ENCODE measurements at regions not wholly inside any gene's neighbourhood (a gene's known extent, or its start where the extent isn't known, plus 50 kb on each side); places are given as distances from the start of the nearest gene placed in this dataset.

- H3K4me3 ChIP-seq (ENCODE audit: low read length), result no peak overlapping the region
- no peak for DNase-seq (ENCODE audit: low read depth, low spot score)
Measured at GRCh38 chr4:24260133-24260715, 324.1 kb downstream of the DHX15 start.

DNA sequence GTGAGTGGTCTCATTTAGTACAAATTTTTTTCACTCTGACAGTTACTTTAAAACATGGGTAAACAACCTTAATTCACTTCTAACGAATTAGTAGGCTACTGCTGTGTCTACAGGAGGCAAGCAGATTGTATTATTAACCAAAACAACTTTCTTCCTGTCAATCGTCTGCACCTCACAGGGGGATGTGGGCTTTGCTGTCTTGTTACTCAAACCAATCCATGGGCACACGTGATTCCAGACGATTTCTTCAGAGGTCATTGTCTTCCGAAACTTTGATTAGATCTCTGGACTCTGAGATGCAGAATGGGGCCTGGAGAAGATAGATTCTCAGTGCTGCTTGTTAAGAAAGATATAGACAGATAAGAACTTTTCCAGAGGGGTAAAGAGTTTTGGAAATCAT lies 327.8 kb downstream of the DHX15 start:
- H3K4me3 ChIP-seq (ENCODE audit: low read length), result no peak overlapping the region
- DNase-seq (ENCODE audit: low read depth, low spot score), result no peak

- DNase-seq (ENCODE audit: low read depth, low spot score), result no peak
- no peak overlapping the region for H3K4me3 ChIP-seq (ENCODE audit: low read length)
Measured at GRCh38 chr4:24256066-24256465, 328.3 kb downstream of the DHX15 start.

GRCh38 chr4:24252121-24252520 lies 332.2 kb downstream of the DHX15 start:
- H3K4me3 ChIP-seq (ENCODE audit: low read length), result no peak overlapping the region
- no peak for DNase-seq (ENCODE audit: low read depth, low spot score)

GRCh38 chr4:24251589-24251988 lies 332.8 kb downstream of the DHX15 start:
- DNase-seq (ENCODE audit: low read depth, low spot score), result no peak
- H3K4me3 ChIP-seq (ENCODE audit: low read length), result no peak overlapping the region

- no peak overlapping the region for H3K4me3 ChIP-seq (ENCODE audit: low read length)
- no peak for DNase-seq (ENCODE audit: low read depth, low spot score)
Measured at GRCh38 chr4:24249972-24250371, 334.4 kb downstream of the DHX15 start.

GRCh38 chr4:24248674-24249630 lies 335.4 kb downstream of the DHX15 start:
- DNase-seq (ENCODE audit: low read depth, low spot score), result no peak

GRCh38 chr4:24245491-24245820 lies 338.9 kb downstream of the DHX15 start:
- no peak for DNase-seq (ENCODE audit: low read depth, low spot score)
- H3K4me3 ChIP-seq (ENCODE audit: low read length), result no peak overlapping the region

More at GRCh38 chr4:24248674-24249630, 335.4 kb downstream of the DHX15 start:
- H3K4me3 ChIP-seq (ENCODE audit: low read length), result no peak overlapping the region

DNA sequence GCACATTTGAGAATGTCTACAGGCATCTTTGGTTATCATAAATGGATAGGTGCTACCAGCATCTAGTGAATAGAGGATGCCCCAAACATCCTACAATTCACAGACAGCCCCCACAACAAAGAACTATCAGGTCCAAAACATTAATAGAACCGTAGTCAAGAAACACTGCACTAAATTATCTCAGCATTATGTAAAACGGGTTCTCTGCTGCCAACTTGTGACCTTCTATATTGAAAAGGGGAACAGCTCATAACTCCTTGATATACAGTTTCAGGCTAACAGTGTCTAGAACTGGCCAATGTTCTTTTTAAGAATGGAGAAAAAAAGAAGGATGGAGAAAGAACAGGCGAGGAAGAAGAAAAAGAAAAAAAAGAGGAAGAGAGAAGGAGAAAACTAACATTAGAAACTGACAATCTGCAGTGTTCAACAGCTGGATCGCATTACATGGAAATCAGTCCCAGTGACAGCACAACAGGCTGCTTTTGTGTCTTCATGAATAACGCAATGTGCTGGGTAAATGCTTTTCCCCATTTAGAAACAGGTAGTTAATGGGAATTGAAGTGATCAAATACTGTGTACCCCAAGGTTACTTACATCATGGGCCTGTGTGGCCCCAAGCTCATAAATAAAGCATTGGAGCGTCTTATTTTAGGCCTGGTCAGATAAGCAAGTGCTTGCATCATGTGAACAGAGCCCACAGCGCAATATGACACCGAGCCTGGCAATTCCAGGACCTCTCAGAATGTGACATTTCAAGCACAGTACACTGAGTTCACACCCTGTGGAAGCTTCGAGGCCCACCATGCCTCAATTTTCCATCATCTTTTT lies 339.5 kb downstream of the DHX15 start:
- no peak overlapping the region for H3K4me3 ChIP-seq (ENCODE audit: low read length)
- DNase-seq (ENCODE audit: low read depth, low spot score), result no peak

GRCh38 chr4:24243641-24244040 lies 340.7 kb downstream of the DHX15 start:
- no peak for DNase-seq (ENCODE audit: low read depth, low spot score)
- H3K4me3 ChIP-seq (ENCODE audit: low read length), result no peak overlapping the region

DNA sequence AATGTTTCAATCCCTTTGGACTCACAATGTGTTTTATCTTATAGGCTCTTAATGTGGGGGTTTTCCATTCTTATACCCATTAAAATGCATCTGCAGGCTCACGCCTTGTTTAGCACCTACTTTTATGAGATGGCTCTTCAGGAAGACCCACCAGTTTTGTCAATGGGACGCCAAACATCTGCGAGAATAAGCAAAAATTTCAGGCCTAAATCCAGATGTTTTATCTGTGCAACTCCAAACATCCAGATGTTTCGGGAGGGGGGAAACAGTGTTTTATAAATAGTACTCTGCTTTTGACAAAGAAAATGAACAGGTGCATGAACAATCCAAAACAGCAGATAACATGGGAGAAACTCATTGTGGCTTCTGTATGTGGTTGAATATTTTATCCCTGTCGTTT lies 342.8 kb downstream of the DHX15 start:
- DNase-seq (ENCODE audit: low read depth, low spot score), result no peak
- no peak overlapping the region for H3K4me3 ChIP-seq (ENCODE audit: low read length)

DNA sequence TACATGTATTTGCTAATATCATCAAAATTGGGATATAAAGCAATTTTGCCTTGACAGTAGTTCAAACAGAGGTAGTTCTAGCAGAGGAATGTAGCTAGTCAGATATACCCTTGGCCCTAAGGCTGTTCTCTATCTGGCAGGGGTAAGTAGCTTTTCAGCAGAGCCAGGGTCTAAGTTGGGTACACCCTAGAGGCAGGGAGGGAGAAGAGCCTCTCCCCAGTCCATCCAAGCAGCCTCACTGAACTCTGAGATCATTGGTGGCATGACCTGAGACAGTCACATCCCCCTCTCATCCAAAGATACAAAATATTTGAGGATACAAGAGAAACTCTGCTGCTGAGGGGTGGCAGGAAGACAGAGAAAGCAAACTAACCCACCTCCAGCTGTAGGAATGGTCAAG lies 343.7 kb downstream of the DHX15 start:
- no peak overlapping the region for H3K4me3 ChIP-seq (ENCODE audit: low read length)
- no peak for DNase-seq (ENCODE audit: low read depth, low spot score)

DNA sequence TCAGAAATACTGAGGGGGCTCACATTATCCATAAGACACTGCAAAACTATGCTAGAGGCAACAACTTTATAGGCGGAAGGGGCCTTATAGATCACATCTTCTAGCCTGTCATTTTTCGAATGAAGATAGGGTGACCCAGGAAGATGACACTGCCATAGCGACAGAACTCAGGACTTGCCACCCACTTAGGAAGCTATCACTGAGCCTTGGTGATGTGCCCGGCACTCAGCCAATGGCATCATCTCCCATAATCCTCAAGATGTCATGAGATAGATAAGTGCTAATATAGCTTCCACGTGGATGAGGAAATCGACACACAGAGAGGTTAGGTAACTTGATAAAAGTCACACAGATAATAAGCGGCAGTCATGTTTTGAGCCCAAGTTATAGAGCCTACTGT lies 346.6 kb downstream of the DHX15 start:
- no peak overlapping the region for H3K4me3 ChIP-seq (ENCODE audit: low read length)
- DNase-seq (ENCODE audit: low read depth, low spot score), result no peak

- no peak overlapping the region for H3K4me3 ChIP-seq (ENCODE audit: low read length)
- no peak for DNase-seq (ENCODE audit: low read depth, low spot score)
Measured at GRCh38 chr4:24236532-24236931, 346.7 kb upstream of the PPARGC1A start.

GRCh38 chr4:24236120-24236519 lies 346.3 kb upstream of the PPARGC1A start:
- DNase-seq (ENCODE audit: low read depth, low spot score), result no peak
- no peak overlapping the region for H3K4me3 ChIP-seq (ENCODE audit: low read length)

- no peak overlapping the region for H3K4me3 ChIP-seq (ENCODE audit: low read length)
- no peak for DNase-seq (ENCODE audit: low read depth, low spot score)
Measured at GRCh38 chr4:24235618-24236017, 345.8 kb upstream of the PPARGC1A start.

DNA sequence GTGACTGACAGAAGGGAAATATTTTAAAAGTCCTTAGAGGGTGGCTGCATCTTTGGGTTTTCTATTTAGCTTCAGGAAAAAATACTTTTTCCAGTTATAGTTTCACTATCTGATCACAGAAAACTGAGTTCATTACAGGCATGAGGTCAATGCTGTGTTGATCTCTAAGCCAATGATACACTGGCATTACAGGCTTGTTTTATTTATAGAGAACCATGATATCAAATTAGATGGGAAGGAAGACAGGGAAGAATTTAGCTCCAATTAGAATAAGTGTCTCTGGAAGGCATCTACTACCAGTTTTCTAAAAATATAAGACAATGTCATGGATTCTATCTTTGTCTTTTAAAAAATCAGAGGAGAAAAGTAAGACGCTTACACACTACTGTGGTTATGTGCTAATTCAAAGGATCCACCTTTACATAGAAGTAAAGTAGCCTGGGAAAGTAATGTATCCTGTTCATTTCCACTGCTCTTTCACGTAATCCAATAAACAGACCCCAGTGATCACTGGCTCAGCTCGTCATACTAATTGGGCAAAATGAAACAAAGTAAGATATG lies 344.5 kb upstream of the PPARGC1A start:
- no peak for DNase-seq (ENCODE audit: low read depth, low spot score)
- H3K4me3 ChIP-seq (ENCODE audit: low read length), result no peak overlapping the region

DNA sequence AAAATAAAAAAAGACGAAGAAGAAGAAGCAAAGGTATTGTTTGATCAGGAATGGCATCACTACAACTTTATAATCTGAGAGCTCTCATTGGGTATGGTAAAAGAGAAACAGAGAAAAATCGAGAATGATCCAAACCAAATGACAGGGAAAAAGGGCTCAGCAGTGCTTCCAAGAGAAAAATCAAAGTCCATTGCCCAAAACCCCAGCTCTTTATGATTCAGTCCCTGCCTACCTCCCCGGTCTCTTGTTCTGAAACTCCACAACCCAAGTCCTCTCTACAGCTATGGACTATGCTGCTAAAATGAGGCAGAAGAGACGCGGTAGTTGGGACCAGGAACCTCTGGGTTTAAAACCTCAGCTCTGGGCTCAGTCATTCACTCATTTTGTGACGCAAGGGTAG lies 341.1 kb upstream of the PPARGC1A start:
- H3K4me3 ChIP-seq (ENCODE audit: low read length), result no peak overlapping the region
- DNase-seq (ENCODE audit: low read depth, low spot score), result no peak

- no peak overlapping the region for H3K4me3 ChIP-seq (ENCODE audit: low read length)
- no peak for DNase-seq (ENCODE audit: low read depth, low spot score)
Measured at GRCh38 chr4:24229978-24230377, 340.1 kb upstream of the PPARGC1A start.

DNA sequence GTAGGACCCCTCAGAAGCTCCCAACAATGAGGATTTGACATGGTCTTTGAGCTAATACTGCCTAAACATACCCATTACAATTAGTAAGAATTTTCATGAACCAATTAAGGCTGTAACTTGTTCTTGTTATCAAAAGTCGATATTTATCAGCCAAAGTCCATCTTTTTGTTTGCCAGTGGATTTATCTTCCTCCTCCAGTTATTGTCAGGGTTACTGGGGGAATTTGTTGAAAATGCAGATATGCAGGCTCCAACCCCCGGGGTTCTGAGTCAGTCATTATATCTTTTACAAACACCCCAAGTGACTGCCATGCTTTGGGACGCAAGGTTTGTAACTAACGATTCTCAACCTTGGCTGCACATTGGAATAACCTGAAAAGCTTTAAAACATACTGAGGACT lies 338.8 kb upstream of the PPARGC1A start:
- no peak for DNase-seq (ENCODE audit: low read depth, low spot score)
- H3K4me3 ChIP-seq (ENCODE audit: low read length), result no peak overlapping the region
